PC-9 (cell line): ENCODE measurements at regions not wholly inside any gene's neighbourhood (a gene's known extent, or its start where the extent isn't known, plus 50 kb on each side); places are given as distances from the start of the nearest gene placed in this dataset.
"Not testable (repeated sequence)": the region's sequence is repeated elsewhere in the genome, so short reads cannot be mapped to it uniquely, and the experiment has no call there.

Experiments
- BruUV-seq: library from RNA; stranded (reverse); fragments of 400-500 nt; replicated peaks from 2 replicates; lab custom pipeline; 2021; lab: Mats Ljungman, UMichigan
- CTCF ChIA-PET: fragments of 300-600 bp; sonication (Branson Sonifier 250); formaldehyde crosslinking; loops from one replicate; lab custom pipeline; 2022; ENCODE audit warnings: antibody characterized with exemption; lab: Charles Lee
- POLR2A ChIA-PET: fragments of 300-600 bp; sonication (Branson Sonifier 250); formaldehyde crosslinking; loops from one replicate; lab custom pipeline; 2022; ENCODE audit warnings: antibody characterized with exemption; ENCODE audit not compliant: unreplicated experiment; lab: Charles Lee
- DNase-seq, 2 experiments: peaks; one replicate each; pipeline versions ENCODE4 v3.0.0 to v3.0.0-alpha.2; 2015 to 2022; ENCODE audit warnings: mixed read lengths in 1 of 2
- H2AFZ ChIP-seq: fragments of 200-600 bp; sonication (generic); 2 replicates; pipeline ENCODE4 v1.8.1; 2017; ENCODE audit warnings: antibody characterized with exemption
- H3F3A ChIP-seq: fragments of 200-600 bp; sonication (generic); 2 replicates; pipeline ENCODE4 v1.8.1; 2017; ENCODE audit warnings: antibody characterized with exemption, mild to moderate bottlenecking, low read depth; ENCODE audit not compliant: insufficient read depth
- H3K27ac ChIP-seq: fragments of 200-600 bp; sonication (generic); 2 replicates; pipeline ENCODE4 v1.6.1; 2016; ENCODE audit warnings: mixed run types
- H3K27me3 ChIP-seq: fragments of 200-600 bp; sonication (generic); 2 replicates; pipeline ENCODE4 v1.6.1; 2016; ENCODE audit warnings: low read depth, mixed run types; ENCODE audit not compliant: insufficient read depth
- H3K36me3 ChIP-seq: fragments of 200-600 bp; sonication (generic); 2 replicates; pipeline ENCODE4 v1.6.1; 2016; ENCODE audit warnings: low read depth, mixed run types
- H3K4me1 ChIP-seq: fragments of 200-600 bp; sonication (generic); replicated peaks from 2 replicates; pipeline ENCODE4 v1.6.1; 2016; ENCODE audit warnings: mixed run types; ENCODE audit not compliant: insufficient read depth
- H3K4me2 ChIP-seq: fragments of 200-600 bp; sonication (generic); 2 replicates; pipeline ENCODE4 v1.6.1; 2017; ENCODE audit warnings: mixed run types
- H3K4me3 ChIP-seq: fragments of 200-600 bp; sonication (generic); 2 replicates; pipeline ENCODE4 v1.6.1; 2016; ENCODE audit warnings: mixed run types
- H3K79me2 ChIP-seq: fragments of 200-600 bp; sonication (generic); 2 replicates; pipeline ENCODE4 v1.6.1; 2017; ENCODE audit warnings: low read depth, mixed run types
- H3K9me2 ChIP-seq: fragments of 200-600 bp; sonication (generic); 2 replicates; pipeline ENCODE4 v1.8.1; 2017; ENCODE audit warnings: mild to moderate bottlenecking; ENCODE audit not compliant: insufficient read depth
- H3K9me3 ChIP-seq: fragments of 200-600 bp; sonication (generic); 2 replicates; pipeline ENCODE4 v1.8.1; 2016; ENCODE audit warnings: low read depth; ENCODE audit not compliant: insufficient read depth
- H4K20me1 ChIP-seq: fragments of 200-600 bp; sonication (generic); 2 replicates; pipeline ENCODE4 v1.8.1; 2017; ENCODE audit not compliant: insufficient read depth
- EZH2 ChIP-seq: fragments of 200-600 bp; sonication (generic); IDR thresholded peaks from 2 replicates; pipeline ENCODE4 v1.8.0; 2017; ENCODE audit warnings: antibody characterized with exemption, low read depth
- intact Hi-C: fragments of 100-400 bp; cut with micrococcal nuclease; formaldehyde crosslinking; loops from one replicate; pipeline ENCODE4 v1.10.0; 2022; ENCODE audit not compliant: unreplicated experiment
- TF ChIP-seq, protein P1 (sequence below): fragments of 200-600 bp; sonication (generic); conservative IDR thresholded peaks from 2 replicates; pipeline ENCODE4 v1.6.1; 2017; ENCODE audit warnings: mixed run types, antibody characterized with exemption, mild to moderate bottlenecking, moderate library complexity

DNA sequence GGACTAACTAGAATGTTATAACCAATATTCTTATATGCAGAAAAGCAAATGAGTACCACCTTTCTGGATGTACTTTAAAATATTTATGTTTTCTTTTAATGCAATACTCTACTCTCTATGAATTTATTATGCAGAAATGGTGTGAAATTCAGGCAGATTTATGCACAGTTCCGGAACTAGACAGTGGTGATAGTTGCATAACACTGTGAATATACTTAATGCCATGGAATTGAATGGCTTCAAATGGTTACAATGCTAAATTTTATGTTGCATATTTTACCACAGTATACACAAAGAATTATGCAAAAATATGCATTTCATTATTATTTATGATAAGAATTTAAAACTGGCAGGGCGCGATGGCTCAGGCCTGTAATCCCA, 287.8 kb upstream of the FN1 start:
- no TSS peak for BruUV-seq
- H3K36me3 ChIP-seq = no peaks in the 10 kb centered on the region
- no peaks in the 10 kb centered on the region for H3K9me2 ChIP-seq
- no peaks in the 10 kb centered on the region for H3K9me3 ChIP-seq
- H3K4me3 ChIP-seq = no peak overlapping the region
- POLR2A ChIA-PET = no interaction called here
- no peaks in the 10 kb centered on the region for H4K20me1 ChIP-seq
- intact Hi-C loops = no loop called here
- no peak for DNase-seq
- no peaks in the 10 kb centered on the region for H3K27me3 ChIP-seq
- TF ChIP-seq, protein P1, sequence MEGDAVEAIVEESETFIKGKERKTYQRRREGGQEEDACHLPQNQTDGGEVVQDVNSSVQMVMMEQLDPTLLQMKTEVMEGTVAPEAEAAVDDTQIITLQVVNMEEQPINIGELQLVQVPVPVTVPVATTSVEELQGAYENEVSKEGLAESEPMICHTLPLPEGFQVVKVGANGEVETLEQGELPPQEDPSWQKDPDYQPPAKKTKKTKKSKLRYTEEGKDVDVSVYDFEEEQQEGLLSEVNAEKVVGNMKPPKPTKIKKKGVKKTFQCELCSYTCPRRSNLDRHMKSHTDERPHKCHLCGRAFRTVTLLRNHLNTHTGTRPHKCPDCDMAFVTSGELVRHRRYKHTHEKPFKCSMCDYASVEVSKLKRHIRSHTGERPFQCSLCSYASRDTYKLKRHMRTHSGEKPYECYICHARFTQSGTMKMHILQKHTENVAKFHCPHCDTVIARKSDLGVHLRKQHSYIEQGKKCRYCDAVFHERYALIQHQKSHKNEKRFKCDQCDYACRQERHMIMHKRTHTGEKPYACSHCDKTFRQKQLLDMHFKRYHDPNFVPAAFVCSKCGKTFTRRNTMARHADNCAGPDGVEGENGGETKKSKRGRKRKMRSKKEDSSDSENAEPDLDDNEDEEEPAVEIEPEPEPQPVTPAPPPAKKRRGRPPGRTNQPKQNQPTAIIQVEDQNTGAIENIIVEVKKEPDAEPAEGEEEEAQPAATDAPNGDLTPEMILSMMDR = no peak
- no peak for TF ChIP-seq EZH2
- H3K27ac ChIP-seq = no peak overlapping the region
- 0 out of 2 replicates have a peak, but pooled peaks cover 2% of the 10 kb centered on the region for H3K4me1 ChIP-seq
- CTCF ChIA-PET = no interaction called here
- no peaks in the 10 kb centered on the region for H3K79me2 ChIP-seq
- no peak overlapping the region for H2AFZ ChIP-seq
- H3F3A ChIP-seq = no peaks in the 10 kb centered on the region; the same call in none of the 2 replicates
- no peak overlapping the region for H3K4me2 ChIP-seq

DNA sequence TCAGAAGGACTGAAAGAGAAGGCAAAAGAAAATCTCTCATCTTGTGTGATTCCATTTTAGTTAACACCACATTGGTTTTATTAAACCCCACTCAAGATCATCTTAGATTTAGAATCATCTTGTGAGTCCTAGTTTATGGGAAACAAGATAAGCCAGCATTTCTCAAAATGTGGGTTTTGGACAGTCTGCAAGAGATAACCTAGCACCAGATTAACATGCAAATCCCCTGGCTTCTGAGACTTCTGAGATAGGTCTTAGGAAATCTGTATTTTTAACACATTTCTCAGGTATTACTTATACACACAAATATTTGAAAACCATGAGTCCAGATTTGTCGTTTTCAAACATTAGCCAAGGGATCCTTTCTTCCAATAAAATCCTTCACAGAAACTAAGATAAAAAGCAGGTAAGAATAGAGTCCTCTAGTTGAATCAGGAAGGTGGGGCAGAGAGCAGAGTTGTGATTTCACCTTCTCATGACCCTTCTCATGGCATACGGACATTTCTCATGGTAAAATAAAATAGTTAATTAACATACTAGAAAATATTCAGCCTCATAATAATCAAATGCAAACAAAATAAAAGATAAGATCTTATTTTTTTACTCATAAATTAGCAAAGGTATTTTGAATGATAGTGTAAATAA, 287.2 kb upstream of the FN1 start:
- Histone ChIP-seq H4K20me1 (no peaks in the 10 kb centered on the region), H3K79me2 (no peaks in the 10 kb centered on the region), H3K9me3 (no peaks in the 10 kb centered on the region), H3K4me2 (no peak overlapping the region), H2AFZ (no peak overlapping the region; the same call in 1 of the 2 replicates), H3F3A (no peaks in the 10 kb centered on the region; the same call in 1 of the 2 replicates), H3K27ac (no peak overlapping the region), H3K36me3 (no peaks in the 10 kb centered on the region), H3K4me1 (no peaks in the 10 kb centered on the region), H3K4me3 (no peak overlapping the region), H3K27me3 (no peaks in the 10 kb centered on the region), H3K9me2 (no peaks in the 10 kb centered on the region)
- CTCF ChIA-PET = no interaction called here
- no peak for DNase-seq
- POLR2A ChIA-PET = no interaction called here
- no TSS peak for BruUV-seq
- TF ChIP-seq, protein P1 = no peak
- no peak for TF ChIP-seq EZH2
- intact Hi-C loops = no loop called here

DNA sequence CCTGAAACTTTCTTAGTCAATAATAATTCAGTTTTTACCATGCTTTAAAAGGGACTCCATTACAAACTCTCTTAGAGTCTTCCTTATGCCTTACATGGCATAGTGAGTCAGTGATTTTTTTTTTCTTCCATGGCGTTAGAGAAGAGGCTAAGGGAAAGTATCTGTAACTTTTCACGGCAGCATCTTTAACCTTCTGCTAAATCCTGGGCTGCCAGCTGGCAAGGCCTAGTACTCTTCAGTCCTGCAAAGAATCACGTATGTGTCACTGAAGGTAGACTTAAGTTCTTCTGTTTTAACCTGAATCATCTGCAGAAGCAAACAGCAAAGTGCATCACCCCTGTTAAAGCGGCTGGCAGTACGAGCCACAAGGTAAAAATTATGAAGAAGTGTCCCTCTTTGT, 286.3 kb upstream of the FN1 start:
- no peaks in the 10 kb centered on the region for H3K9me3 ChIP-seq
- H3K79me2 ChIP-seq = no peaks in the 10 kb centered on the region
- no peak for DNase-seq
- ChIA-PET CTCF (no interaction called here), POLR2A (no interaction called here)
- H3K27ac ChIP-seq = no peak overlapping the region
- intact Hi-C loops = no loop called here
- no peaks in the 10 kb centered on the region; the same call in 1 of the 2 replicates for H3F3A ChIP-seq
- no peaks in the 10 kb centered on the region for H3K36me3 ChIP-seq
- no peaks in the 10 kb centered on the region for H3K4me1 ChIP-seq
- no peak overlapping the region for H3K4me3 ChIP-seq
- H2AFZ ChIP-seq = no peak overlapping the region
- H3K4me2 ChIP-seq = no peak overlapping the region
- TF ChIP-seq, protein P1 = no peak
- TF ChIP-seq EZH2 = no peak
- H4K20me1 ChIP-seq = no peaks in the 10 kb centered on the region
- no TSS peak for BruUV-seq
- no peaks in the 10 kb centered on the region for H3K27me3 ChIP-seq
- H3K9me2 ChIP-seq = no peaks in the 10 kb centered on the region

DNA sequence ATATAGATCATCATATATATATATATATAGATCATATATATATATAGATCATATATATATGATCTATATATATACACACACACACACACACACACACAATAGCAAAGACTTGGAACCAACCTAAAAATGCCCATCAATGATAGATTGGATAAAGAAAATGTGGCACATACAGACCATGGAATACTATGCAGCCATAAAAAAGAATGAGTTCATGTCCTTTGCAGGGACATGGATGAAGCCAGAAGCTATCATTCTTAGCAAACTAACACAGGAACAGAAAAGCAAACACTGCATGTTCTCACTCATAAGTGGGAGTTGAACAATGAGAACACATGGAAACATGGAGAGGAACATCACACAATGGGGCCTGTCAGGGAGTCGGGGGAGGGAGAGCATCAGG, 285.6 kb upstream of the FN1 start:
- H3K9me2 ChIP-seq, H3K27me3 ChIP-seq, DNase-seq, POLR2A ChIA-PET, H3K9me3 ChIP-seq, H3K27ac ChIP-seq, H2AFZ ChIP-seq, H3K4me3 ChIP-seq, H4K20me1 ChIP-seq, intact Hi-C loops, CTCF ChIA-PET, H3K36me3 ChIP-seq, H3K79me2 ChIP-seq, H3K4me1 ChIP-seq, H3K4me2 ChIP-seq, H3F3A ChIP-seq, BruUV-seq: not testable (repeated sequence)
